Ishikawa (cell line): ENCODE measurements at regions not wholly inside any gene's neighbourhood (a gene's known extent, or its start where the extent isn't known, plus 50 kb on each side); places are given as distances from the start of the nearest gene placed in this dataset.

Experiments used
- EP300 ChIP-seq: IDR thresholded peaks from 2 replicates; pipeline ENCODE4 v1.6.1; 2012; ENCODE audit warnings: borderline replicate concordance
- TF ChIP-seq, protein P1 (sequence below): IDR thresholded peaks from 2 replicates; pipeline ENCODE4 v1.6.1; 2012

DNA sequence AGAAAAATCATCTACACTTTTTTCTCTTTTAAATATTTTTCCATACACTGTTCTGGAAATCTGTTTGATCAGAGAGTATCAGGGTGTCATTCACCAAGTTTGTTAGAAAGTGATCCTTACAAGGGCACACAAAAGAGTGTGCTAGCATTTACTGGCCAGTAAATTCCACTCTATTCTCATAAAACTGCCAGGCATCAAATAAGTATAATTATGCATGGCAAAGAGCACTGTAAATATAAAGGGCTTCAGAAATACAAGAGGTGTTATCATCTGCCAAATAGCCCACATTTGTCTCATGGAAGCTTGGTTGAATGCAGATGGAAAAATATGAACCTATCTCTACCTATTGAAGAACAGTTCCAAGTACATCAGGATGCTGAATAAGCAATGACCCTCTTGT lies 847.3 kb upstream of the ACVR2A start:
- no peak for TF ChIP-seq EP300
- TF ChIP-seq, protein P1, sequence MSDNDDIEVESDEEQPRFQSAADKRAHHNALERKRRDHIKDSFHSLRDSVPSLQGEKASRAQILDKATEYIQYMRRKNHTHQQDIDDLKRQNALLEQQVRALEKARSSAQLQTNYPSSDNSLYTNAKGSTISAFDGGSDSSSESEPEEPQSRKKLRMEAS: no peak
